GM21737 (cell line): ENCODE measurements at regions not wholly inside any gene's neighbourhood (a gene's known extent, or its start where the extent isn't known, plus 50 kb on each side); places are given as distances from the start of the nearest gene placed in this dataset.
A peak's percentile ranks its signal among the peaks of the same experiment; 100 is the strongest.
"Not testable (repeated sequence)": the region's sequence is repeated elsewhere in the genome, so short reads cannot be mapped to it uniquely, and the experiment has no call there.

Source experiments
- ATAC-seq: cut with Tn5 transposase; IDR thresholded peaks from one replicate; pipeline ENCODE4 v1.9.1; 2021; ENCODE audit warnings: mild to moderate bottlenecking, moderate library complexity; ENCODE audit not compliant: unreplicated experiment

DNA sequence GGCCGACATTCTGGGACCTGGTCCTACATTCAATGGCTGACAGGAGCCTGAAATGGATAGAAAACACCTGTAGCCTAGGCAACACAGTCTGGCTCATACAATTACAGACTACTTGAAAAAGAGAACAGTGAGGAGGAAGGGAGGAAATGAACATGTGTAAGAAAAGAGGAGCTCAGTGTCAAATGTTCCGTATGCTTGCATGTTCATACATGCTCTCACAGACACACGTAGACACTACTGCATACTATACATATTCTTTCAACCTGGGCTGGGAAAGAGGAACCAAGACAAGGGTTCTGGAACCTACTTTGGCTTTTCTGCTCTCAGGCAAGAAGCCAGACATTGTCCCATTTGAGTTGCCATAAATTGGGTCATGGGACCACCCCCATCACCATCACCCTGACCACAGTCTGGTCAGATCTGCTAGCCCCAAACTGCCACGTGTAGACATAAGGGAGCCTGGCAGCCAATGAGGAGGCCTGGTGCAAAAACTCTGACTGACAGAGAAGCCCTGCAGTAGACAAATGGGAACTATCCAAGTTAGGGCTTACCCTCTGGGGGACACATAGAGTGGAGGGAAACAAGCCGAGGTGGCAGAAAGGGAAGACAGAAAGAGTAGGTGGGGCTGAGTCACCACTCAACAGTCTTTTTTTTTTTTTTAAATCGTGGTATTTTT lies 310.0 kb downstream of the SHQ1 start:
- ATAC-seq, result no peak

DNA sequence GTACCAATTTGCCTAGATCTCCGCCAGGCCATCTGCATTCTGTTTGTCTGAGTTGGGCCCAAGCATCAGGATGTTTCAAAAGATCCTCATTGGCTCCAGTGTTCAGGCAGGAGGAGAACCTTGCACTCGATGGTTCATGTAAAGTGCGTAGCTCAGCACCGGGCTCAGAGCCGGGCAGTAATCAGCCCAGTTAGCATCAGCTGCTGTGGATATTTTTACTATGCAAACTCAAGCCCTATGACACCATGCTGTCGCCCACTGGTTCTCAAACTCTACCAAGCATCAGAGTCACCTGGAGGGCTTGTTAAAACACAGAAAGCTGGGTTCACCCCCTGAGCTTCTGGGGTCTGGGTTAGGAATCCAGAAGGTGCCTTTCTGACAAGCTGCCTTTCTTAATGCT lies 310.8 kb downstream of the SHQ1 start:
- no peak for ATAC-seq

DNA sequence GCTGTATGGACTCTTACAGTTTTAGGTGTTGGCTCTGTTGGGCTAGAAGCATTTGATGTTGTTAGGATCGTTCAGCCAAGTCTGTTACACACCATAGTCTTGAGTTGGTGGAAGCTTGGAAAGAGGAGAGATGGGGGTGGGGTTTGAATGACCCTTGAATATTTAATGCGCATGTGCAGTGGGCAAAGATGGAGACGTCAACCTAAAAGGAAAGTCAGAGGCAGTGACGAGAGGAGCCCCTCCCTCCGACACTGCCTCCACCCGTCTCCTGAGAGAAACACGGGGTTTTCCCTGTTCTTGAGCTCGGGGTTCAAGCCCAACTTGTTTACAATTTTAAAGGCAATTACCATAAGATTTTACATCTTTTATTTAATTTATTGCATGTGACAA lies 311.4 kb downstream of the SHQ1 start:
- no peak for ATAC-seq

DNA sequence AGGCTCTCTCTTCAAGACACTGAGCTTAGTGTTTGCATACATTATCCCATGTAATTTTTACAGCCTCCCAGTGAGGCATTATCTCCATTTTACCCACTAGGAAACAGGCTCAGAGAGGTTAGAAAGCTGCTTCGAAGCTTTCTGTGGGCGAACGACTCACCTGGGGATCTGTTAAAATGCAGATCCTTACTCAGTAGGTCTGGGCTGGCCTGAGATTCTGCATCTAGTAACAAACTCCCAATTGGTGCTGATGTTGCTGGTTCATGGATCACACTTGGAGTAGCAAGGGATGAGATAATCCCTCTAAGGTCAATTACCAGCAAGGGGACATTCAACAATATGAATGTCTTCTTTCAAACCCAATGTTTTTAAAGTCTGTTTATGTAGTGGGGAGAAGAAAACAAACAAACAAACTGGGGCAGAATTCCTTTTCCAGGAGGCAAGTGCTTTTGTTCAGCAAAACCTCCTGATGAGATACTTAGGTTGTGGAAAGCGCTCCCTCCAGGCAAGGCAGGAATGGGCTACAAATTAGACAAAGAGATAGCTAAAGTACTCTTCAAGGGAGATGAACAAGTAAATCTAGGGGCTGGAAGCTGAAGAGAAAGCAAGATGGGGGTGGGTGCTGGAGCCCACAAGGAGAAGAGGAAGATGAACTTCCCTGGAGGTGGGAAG lies 311.9 kb downstream of the SHQ1 start:
- no peak for ATAC-seq

DNA sequence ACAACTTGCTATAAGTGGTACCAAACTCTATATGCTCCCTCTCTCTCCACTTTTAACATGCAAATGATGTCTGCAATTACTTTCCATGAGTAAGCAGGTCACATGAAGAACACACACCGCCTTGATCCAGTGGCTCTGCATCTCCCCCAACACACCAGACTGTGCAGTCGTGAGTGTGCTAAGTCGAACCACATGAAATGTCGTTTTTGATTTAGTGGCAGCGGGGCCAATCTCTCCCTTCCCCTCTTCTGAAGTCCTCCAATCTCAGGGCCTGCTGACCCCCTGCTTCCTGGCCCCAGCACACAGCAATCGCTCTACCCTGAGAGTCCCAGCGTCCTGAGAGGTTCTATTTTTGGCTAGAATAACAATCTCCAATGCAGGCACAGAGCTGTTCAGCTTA lies 312.5 kb downstream of the SHQ1 start:
- no peak for ATAC-seq

DNA sequence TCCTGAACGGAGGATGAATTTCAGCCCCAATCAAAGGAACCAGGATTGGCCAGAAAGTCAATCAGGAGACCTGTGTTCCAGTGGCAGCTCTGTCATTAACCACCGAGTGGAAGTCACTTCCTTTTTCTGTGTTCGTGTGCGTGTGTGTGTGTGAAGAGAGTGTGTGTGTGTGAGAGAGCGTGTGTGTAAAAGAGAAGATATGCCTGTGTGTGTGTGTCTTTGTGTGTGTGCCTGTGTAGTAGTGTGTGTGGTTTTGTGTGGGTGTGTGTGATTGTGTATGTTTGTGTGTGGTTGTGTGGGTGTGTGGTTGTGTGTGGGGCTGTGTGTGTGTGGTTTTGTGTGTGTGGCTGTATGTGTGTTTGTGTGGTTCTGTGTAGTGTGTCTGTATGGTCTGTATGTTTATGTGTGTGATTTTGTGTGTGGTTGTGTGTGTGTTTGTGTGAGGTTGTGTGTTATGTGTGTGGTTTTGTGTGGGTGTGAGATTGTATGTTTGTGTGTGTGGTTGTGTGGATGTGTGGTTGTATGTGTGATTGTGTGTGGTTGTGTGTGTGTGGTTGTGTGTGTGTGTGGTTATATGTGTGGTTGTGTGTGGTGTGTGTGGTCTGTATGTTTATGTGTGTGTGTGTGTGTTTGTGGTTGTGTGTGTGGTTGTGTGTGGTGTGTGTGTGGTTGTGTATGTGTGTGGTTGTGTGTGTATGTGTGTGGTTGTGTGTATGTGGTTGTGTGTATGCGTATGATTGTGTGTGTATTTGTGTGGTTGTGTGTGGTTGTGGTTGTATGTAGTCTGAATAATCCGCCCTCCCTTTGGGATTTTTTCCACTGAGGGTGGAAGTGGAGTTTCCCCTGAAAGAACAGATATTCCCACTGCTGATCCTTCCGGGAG lies 314.4 kb downstream of the SHQ1 start:
- ATAC-seq, result no peak

DNA sequence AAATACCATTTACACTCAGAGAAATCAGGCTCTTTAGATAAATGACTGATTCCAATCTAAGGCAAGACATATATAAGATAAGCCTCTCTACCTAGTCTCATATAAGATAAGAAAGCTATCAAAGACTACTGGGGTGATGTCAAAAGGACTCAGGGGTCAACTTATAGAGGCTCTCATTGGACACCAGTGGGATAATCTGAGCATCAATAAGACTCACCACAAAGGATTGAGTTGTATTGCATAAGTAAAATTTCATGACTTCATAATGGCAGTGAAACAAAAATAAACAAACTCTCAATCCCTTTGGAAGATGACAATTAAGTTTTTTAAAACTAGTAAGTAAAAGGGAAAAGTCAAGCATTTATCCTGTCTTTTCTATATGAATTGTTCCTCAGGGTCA lies 317.8 kb downstream of the SHQ1 start:
- ATAC-seq, result no peak

DNA sequence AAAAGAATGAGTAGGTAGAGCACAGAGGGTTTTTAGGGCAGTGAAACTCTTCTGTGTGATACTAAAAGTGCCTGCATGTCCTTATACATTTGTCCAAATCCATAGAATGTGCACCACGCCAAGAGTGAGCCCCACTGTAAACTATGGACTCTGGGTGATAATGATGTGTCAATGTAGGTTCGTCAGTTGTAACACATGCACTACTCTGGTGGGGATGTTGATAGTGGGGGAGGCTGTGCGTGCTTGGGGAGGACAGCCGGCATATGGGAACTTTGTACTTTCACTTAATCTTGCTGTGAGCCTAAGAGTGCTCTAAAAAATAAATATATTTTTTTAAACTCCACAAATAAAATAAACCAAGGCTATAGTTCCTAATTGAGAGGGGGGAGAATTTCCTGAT lies 319.2 kb downstream of the SHQ1 start:
- no peak for ATAC-seq

DNA sequence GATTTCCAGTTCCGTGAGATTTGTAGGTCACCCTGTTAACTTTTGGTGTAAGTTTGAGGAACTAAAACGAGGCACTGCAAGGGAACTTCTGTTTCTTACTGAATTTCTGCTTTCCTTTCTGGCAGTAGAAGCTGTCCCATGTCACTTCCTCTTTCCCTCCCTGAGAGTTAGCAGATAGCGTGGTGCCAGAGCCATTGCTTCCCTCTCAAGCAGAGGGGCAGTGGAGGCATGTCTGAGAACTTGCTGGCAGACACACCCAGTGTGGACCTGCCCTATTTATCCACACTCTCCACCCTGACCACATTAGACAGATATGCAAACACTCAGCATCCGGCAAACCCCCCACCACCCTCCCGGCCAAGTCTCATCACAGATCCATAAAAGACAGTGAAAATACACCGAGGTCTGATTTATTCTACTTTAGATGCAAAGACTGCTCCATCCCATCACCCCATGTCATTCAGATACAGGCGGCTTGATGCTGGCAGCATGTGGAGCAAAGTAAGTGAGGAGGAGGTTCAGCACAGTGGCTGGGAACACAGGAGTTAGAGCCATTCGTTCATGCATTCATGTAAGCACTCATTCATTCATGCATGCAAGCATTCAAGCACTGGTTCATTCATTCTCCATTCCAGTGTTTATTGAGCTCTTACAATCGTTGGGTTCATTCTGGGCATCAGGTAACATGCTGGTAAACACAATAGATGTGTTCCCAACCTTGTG lies 324.7 kb downstream of the SHQ1 start:
- ATAC-seq, result peak; percentile 70

DNA sequence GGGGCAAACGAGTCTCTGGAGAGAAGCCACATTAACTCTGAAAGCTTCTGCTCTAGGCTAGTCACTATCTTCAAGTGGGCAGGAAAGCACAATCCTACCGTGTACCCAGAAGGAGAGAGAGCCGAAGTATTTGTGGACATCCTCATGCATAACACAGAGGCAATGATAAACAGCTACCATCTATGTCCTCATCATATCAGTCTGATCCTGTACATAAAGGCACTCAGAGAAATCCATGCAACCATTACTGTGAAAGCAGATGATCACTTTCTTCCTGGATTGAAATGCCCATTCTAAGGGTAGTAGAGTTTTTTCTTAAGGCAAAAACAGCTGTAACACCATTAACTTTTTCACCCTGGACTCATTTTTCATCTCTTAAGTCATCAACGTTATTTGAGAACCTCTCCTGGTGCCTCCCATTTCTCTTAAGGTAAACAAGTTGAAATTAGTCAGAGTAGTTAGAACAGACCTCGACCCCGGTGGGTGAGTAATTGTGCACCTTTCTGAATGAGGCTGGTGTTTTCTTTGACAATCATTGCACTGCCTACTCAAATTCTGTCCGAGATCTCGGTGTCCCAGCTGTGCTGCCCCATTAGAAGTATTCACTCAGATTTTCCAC lies 327.4 kb downstream of the SHQ1 start:
- no peak for ATAC-seq

DNA sequence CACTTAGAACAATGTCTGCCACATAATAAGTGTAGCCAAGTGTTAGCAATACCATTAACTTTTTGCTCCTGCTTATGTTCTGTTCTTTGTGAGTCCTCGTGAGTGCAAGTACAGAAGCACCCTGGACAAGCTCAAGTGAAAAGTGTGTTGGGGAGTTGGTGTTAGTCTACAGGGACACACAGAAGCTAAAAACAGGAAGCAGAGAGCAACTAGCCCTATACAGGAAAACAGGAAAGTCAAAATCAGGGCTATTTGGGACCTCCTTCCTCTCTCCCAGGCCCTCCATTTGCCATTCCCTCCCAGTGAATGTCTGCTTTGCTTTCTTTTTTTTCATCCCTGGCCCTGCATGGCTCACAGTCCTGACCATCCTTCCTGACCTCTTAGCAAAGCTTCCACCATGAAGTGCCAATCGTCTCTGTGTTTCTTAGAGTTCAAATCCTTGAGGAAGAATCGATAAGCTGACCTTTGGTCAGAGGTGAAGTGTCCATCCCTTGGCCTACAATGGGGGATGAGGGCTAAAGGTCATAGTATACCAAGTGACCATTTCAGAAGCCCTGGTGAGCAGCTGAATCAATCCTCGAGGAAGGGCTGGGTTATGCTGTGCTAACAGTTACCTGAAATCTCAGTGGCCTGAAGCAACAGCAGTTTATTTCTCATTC lies 328.2 kb downstream of the SHQ1 start:
- ATAC-seq, result no peak

DNA sequence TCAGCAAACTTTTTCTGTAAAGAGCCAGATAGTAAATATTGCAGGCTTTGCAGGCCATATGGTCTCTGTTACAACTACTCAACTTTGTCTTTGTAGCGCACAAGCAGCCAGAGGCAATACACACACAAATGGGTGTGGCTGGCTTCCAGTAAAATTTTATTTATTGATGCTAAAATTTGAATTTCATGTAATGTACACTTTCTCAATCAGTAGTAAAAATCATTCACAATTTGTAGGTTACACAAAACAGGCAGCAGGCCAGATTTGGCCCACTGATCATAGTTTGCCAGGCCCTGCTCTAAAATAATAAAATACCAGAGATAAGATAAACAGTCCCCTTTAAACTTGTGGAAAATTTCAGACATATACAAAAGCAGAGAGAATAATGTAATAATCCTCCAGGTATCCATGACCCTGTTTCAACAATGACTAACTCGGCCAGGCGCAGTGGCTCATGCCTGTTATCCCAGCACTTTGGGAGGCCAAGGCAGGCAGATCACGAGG lies 330.3 kb downstream of the SHQ1 start:
- ATAC-seq, result no peak

DNA sequence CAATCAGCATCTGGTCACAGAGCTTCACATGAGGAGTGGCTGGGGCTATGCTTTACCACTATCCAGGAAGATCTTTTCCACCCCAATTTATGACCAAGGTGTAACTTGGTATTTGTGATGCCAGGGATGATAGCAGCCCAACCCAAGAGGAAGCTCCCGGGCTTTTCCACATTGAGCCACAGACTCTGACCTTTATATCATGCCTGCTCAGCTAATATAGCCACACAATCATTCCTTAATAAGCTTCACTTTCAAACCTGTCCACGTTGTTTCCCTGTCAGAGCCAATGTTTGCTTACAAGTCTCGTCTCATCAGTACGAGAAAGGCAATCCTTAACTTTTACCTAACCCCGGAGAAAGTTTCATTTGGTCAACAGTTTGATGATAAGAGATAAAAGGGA lies 330.9 kb downstream of the SHQ1 start:
- ATAC-seq, result no peak

DNA sequence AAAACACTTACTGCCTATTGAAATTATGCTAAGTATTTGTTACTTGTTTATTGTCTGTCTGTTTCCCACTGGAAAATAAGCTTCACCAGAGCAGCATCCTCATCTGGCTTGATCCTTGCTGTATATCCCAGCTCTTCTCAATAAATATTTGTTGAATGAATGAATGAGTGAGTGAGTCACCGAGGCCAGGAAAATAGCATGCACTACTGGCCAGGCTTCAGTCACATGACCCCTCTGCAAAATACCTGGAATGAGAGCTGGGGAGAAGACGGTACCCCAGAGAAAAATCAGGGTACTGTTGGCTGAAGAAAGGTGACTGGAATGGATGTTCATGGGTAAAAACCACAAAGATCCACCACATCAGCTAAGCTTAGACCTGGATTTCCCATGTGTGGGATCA lies 331.9 kb downstream of the SHQ1 start:
- ATAC-seq, result no peak

DNA sequence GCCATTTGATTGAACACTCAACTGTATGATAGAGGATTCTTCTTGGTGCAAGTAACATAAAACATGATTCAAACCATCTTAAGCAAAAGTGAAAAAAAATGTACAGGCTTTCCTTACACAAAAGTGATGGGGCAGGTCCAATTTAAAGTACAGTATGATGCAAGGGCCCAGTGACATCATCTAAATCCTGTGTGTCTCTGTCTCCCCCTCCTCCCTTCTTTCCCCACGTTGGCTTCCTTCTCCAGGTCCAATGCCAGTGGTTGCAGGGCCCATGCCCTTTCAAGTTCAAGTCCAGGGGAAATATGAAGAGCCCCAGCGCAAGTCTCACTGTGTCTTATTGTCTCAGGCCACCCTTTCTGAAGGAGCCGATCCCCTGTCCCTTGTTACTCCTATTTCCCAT lies 332.3 kb downstream of the SHQ1 start:
- no peak for ATAC-seq

DNA sequence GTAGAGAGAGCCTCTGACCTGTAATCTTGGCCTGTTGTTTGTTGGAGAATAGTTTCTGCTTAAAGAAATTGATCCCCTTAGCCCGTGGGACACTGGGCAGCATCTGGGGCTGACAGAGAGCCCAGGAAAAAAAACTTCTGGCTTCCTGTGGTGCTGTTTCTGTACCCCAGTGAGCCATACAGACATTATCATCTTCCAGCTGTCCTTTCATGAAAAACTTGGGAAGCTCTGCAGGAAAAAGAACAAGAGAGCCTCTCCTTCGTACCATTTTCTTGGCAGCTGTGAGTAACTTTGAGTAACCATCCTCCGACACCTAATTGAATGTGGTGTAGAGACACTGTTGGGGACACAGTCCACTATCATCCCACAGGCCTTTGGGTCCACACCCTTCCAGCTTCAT lies 333.0 kb downstream of the SHQ1 start:
- no peak for ATAC-seq

DNA sequence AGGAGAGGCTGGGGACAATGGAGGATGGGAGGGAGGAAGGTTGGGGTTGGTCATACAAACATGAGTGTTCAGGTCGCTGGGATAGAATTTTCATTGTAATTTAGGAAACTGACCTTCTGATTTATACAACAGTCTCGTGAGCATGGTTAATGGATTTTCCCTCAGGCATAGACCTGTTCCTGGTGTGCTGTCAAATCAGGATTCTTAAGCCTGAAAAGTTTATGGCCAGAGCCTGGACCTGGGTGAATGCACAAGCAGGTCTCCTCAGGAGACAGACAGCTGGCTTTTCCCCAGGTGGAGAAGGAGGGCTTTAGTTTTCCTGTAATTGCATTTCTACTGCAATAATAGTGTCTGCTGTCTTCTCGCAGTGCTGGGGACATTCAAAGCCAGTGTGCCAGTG lies 338.0 kb downstream of the SHQ1 start:
- no peak for ATAC-seq

DNA sequence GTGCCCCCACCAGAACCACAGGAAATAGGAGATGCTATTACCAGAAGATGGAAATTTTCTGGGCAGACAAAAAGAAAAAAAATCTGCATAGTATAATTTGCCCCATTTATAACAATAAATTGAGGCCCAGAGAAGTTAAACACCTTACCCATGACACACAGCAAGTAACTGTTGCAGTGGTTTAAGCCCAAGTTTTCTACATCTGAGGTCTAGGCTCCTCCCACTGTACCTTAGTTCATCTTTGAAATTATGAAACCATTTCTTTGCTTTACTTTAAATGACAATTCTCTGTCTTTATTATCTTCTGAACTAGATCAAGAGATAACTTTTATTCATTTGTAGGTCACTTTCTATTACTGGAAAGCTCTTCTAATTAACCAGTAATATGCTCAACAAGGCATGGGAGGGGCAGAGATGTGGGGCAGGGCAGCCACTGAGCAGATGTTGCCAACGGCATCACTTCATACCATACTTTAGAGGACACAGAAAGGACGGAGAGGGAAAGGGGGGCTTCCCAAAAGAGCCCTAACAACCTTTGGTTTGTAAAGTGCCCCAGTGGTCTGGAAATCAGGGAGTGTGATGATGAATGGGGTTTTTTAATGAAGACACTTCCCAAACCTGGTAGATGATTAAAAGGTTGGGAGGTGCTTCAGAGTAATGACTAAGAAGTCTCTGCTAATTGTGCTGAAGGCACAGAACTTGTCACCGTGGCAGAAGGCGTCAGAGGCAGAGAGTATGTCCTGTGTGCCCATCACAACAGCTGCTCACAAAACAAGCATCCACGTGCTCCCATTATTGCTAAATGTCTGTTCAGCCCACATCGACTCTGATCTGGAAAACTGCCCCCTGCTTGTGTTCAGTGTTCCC lies 342.5 kb downstream of the SHQ1 start:
- ATAC-seq, result no peak

DNA sequence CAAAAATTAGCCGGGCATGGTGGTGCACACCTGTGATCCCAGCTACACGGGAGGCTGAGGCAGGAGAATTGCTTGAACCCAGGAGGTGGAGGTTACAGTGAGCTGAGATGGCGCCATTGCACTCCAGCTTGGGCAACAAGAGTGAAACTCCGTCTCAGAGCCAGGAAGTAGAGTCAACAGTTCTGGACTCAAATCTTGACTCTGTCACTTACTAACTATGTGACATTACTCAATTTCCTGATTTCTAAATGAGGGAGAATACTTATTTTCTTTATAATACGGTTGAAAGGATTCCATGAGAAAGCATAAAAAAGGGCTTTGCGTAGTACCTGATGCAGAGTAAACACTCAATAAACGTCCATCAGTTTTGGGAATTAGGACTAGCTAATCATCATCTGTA lies 350.7 kb downstream of the SHQ1 start:
- ATAC-seq, result not testable (repeated sequence)
